Brain microvascular endothelial cell (primary cell): ENCODE measurements at regions not wholly inside any gene's neighbourhood (a gene's known extent, or its start where the extent isn't known, plus 50 kb on each side); places are given as distances from the start of the nearest gene placed in this dataset.
"Not testable (repeated sequence)": the region's sequence is repeated elsewhere in the genome, so short reads cannot be mapped to it uniquely, and the experiment has no call there.

ENCODE experiments used
- DNase-seq: peaks from one replicate; pipeline ENCODE4 v3.0.0-alpha.2; 2020
- H3K27ac ChIP-seq: fragments of 250-450 bp; sonication (Bioruptor Pico); 2 replicates; pipeline ENCODE4 v1.5.1; 2020; ENCODE audit warnings: mild to moderate bottlenecking, moderate library complexity
- H3K27me3 ChIP-seq: fragments of 250-450 bp; sonication (Bioruptor Pico); replicated peaks from 2 replicates; pipeline ENCODE4 v1.5.1; 2020; ENCODE audit warnings: mild to moderate bottlenecking
- H3K36me3 ChIP-seq: fragments of 250-450 bp; sonication (Bioruptor Pico); replicated peaks from 2 replicates; pipeline ENCODE4 v1.5.1; 2020; ENCODE audit warnings: mild to moderate bottlenecking
- H3K4me3 ChIP-seq: 2 replicates; pipeline ENCODE4 v1.5.1; 2011; ENCODE audit warnings: low read depth, mild to moderate bottlenecking, control low read depth, low read length, moderate library complexity
- CTCF ChIP-seq: IDR thresholded peaks from 2 replicates; pipeline ENCODE4 v1.5.1; 2011; ENCODE audit warnings: low read depth, mild to moderate bottlenecking, moderate library complexity, low read length, control low read depth, inconsistent platforms; ENCODE audit errors: missing control alignments
- in situ Hi-C: cut with HindIII; loops from 2 replicates; pipeline ENCODE4 v1.10.0; 2017; ENCODE audit warnings: low sequenced_read_pairs, low pct_ligation_motif_present

GRCh38 chr5:45893309-45893708 lies 197.1 kb upstream of the HCN1 start:
- DNase-seq: no peak
- H3K27ac ChIP-seq: no peak overlapping the region
- no peak for TF ChIP-seq CTCF
- H3K27me3 ChIP-seq: no peaks in the 10 kb centered on the region
- no peak overlapping the region for H3K4me3 ChIP-seq
- no peaks in the 10 kb centered on the region for H3K36me3 ChIP-seq
- in situ Hi-C loops: no loop called here

- DNase-seq, H3K4me3 ChIP-seq, in situ Hi-C loops, H3K36me3 ChIP-seq, H3K27me3 ChIP-seq, H3K27ac ChIP-seq: not testable (repeated sequence)
Measured at GRCh38 chr5:45890441-45891080, 194.4 kb upstream of the HCN1 start.

- H3K36me3 ChIP-seq: no peaks in the 10 kb centered on the region
- no peaks in the 10 kb centered on the region for H3K27me3 ChIP-seq
- in situ Hi-C loops: no loop called here
- H3K4me3 ChIP-seq: no peak overlapping the region
- H3K27ac ChIP-seq: no peak overlapping the region
- DNase-seq: no peak
- no peak for TF ChIP-seq CTCF
Measured at GRCh38 chr5:45862763-45863162, 166.6 kb upstream of the HCN1 start.

GRCh38 chr5:45847877-45848276 lies 151.7 kb upstream of the HCN1 start:
- TF ChIP-seq CTCF: no peak
- H3K4me3 ChIP-seq: no peak overlapping the region
- H3K36me3 ChIP-seq: no peaks in the 10 kb centered on the region
- no peak for DNase-seq
- H3K27me3 ChIP-seq: no peaks in the 10 kb centered on the region
- H3K27ac ChIP-seq: no peak overlapping the region
- in situ Hi-C loops: no loop called here

- in situ Hi-C loops: no loop called here
- no peak for DNase-seq
- H3K36me3 ChIP-seq: no peaks in the 10 kb centered on the region
- no peak overlapping the region for H3K27ac ChIP-seq
- no peak for TF ChIP-seq CTCF
- no peaks in the 10 kb centered on the region for H3K27me3 ChIP-seq
- no peak overlapping the region for H3K4me3 ChIP-seq
Measured at GRCh38 chr5:45826055-45826454, 129.9 kb upstream of the HCN1 start.

- in situ Hi-C loops: no loop called here
- no peaks in the 10 kb centered on the region for H3K36me3 ChIP-seq
- no peak for DNase-seq
- H3K27ac ChIP-seq: no peak overlapping the region
- H3K4me3 ChIP-seq: no peak overlapping the region
- H3K27me3 ChIP-seq: no peaks in the 10 kb centered on the region
- TF ChIP-seq CTCF: no peak
Measured at GRCh38 chr5:45800331-45800730, 104.2 kb upstream of the HCN1 start.
